Stimulated activated memory B cell treated with anti-CD40 and anti-IgM and Interleukin-4, amounts not matched to agents 10 μg/mL and 1 μg/mL and 100 μg/mL, for 72 hours (primary cell): ENCODE measurements at regions not wholly inside any gene's neighbourhood (a gene's known extent, or its start where the extent isn't known, plus 50 kb on each side); places are given as distances from the start of the nearest gene placed in this dataset.
"Not testable (repeated sequence)": the region's sequence is repeated elsewhere in the genome, so short reads cannot be mapped to it uniquely, and the experiment has no call there.

ENCODE experiments used
- ATAC-seq: fragments of 150-1000 bp; cut with Tn5 transposase; 2 replicates; pipeline ENCODE4 v1.10.0; 2021
- H3K27ac Mint-ChIP-seq: one replicate; pipeline ENCODE4 v1.8.0; 2022; ENCODE audit warnings: mild to moderate bottlenecking, mixed read lengths
- H3K27me3 Mint-ChIP-seq: one replicate; pipeline ENCODE4 v1.8.0; 2022; ENCODE audit warnings: mixed read lengths
- H3K36me3 Mint-ChIP-seq: one replicate; pipeline ENCODE4 v1.8.0; 2022; ENCODE audit warnings: mixed read lengths
- H3K4me1 Mint-ChIP-seq: one replicate; pipeline ENCODE4 v1.8.0; 2022; ENCODE audit warnings: mixed read lengths
- H3K4me3 Mint-ChIP-seq: one replicate; pipeline ENCODE4 v1.8.0; 2022; ENCODE audit warnings: mild to moderate bottlenecking, moderate library complexity, mixed read lengths
- H3K9me3 Mint-ChIP-seq: one replicate; pipeline ENCODE4 v1.8.0; 2022; ENCODE audit warnings: mixed read lengths

DNA sequence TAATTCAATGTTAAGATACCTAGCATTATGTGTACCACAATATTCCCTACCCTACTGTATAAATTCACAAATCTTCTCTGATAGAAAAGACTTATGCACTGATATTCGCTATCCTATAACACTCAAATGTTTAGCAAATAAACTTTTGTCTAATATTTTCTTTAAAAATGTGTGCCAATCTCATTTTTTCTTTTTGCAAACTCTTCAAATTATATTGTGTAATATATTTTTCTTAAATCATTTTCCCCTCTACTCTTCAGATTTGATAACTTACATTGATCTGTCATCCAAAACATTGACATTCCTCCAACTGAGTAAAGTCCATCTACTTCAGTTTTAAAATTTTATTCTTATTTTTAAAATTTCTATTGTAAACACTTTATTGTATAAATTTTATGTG is 240.2 kb upstream of the CNTNAP2 start:
- Mint-ChIP-seq H3K4me1 (no peaks in the 10 kb centered on the region), H3K36me3 (no peaks in the 10 kb centered on the region), H3K9me3 (no peaks in the 10 kb centered on the region), H3K27ac (no peak overlapping the region), H3K4me3 (no peak overlapping the region), H3K27me3 (no peaks in the 10 kb centered on the region)
- ATAC-seq, result no peak

DNA sequence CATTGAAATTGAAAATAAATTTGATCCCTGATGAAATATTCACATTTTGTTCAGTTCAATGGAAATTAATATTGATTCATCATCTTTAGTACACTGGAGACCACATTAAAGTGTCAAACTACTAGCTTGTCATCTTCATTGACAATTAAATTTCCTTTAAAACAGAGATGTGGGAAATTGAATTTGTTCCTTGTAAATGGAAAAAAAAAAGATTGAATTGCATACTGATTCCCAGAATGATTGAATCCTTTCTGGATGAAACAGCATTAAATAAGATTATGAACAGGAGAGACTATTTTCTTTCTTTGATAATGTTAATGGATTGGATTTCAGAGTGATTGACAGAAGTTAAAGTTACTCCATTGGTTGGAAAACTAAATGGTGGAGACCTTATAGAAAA is 241.3 kb upstream of the CNTNAP2 start:
- Mint-ChIP-seq H3K36me3 (no peaks in the 10 kb centered on the region), H3K27ac (no peak overlapping the region), H3K27me3 (no peaks in the 10 kb centered on the region), H3K4me1 (no peaks in the 10 kb centered on the region), H3K9me3 (no peaks in the 10 kb centered on the region), H3K4me3 (no peak overlapping the region)
- ATAC-seq, result no peak

DNA sequence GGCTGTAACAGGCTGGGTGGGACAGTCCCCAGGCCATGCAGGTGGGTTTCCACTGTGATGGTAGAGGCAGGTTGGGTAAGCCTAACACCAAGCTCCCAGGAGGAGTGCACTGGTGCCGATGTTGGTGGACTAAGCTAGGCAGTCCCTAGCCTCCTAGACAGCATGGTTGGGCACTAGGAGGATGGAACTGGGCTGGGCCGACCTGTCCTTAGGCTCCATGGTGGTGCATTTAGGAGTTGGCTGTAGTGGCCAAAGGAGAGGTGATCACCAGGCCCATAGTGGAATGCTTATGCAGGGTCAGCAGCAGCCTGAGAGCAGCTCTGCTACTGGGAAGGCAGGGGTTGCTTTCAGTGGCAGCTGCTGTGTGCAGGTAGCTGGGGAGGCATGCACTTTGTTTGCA is 247.7 kb upstream of the CNTNAP2 start:
- Mint-ChIP-seq H3K9me3 (peaks cover 9% of the 10 kb centered on the region), H3K36me3 (peaks cover 14% of the 10 kb centered on the region), H3K4me1 (no peaks in the 10 kb centered on the region), H3K27ac (no peak overlapping the region), H3K27me3 (no peaks in the 10 kb centered on the region), H3K4me3 (no peak overlapping the region)
- ATAC-seq, result no peak

DNA sequence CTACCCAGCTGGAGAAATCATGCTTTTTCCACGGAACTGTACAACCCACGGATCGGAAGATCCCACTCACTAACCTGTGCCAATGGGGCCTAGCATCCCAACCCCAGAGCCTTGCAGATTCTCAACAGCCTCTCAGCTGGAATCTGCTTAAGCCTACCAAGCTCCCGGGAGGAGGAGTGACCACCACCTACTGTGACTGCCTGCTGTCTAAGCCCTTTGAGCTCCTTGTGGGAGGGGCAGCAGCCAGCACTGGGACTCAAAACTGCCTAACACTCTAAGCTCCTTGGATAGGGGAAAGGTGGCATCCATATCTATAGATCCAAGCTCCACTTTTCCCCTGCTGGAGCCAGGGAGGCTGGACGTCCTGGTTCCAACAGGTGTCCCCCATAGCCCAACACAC is 254.4 kb upstream of the CNTNAP2 start:
- no peaks in the 10 kb centered on the region for H3K27me3 Mint-ChIP-seq
- H3K4me3 Mint-ChIP-seq, result no peak overlapping the region
- H3K4me1 Mint-ChIP-seq, result no peaks in the 10 kb centered on the region
- peaks cover 3% of the 10 kb centered on the region for H3K36me3 Mint-ChIP-seq
- H3K9me3 Mint-ChIP-seq, result peaks cover 8% of the 10 kb centered on the region
- H3K27ac Mint-ChIP-seq, result no peak overlapping the region
- peak; percentile 16 for ATAC-seq

DNA sequence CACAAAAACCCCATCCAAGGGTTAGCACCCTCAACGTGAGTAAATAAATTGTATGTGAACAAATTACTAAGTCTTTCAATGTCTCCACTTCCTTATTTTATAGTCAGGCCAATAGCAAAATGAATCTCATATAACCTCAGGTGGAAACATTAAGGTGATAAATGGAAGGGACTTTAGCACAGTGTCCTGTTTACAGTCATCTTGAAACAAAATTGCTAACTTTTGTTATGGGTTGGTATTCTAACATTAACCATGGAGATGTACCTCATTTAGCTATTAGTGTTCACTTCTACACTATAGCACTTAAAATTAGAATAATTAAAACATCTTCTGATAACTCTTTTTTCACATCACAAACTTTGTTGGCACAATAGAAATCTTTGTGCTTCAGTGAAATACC is 255.8 kb upstream of the CNTNAP2 start:
- H3K4me3 Mint-ChIP-seq, result no peak overlapping the region
- ATAC-seq, result no peak
- no peak overlapping the region for H3K27ac Mint-ChIP-seq
- H3K27me3 Mint-ChIP-seq, result no peaks in the 10 kb centered on the region
- H3K36me3 Mint-ChIP-seq, result no peaks in the 10 kb centered on the region
- H3K4me1 Mint-ChIP-seq, result no peaks in the 10 kb centered on the region
- H3K9me3 Mint-ChIP-seq, result peaks cover 3% of the 10 kb centered on the region

DNA sequence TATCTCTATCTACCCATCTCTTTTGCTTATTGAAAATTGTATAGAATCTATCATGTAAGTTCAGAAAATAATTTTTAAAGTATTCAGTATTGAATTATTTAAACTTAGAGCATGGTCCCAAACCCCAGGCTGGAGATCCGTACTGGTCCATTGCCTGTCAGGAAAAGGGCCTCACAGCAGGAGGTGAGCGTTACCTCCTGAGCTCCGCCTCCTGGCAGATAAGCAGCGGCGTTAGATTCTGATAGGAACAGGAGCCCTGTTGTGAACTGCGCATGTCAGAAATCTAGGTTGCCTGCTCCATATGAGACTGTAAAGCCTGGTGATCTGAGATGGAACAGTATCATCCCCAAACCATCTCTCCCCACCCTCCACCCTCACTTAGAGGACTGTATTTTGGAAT is 266.0 kb upstream of the CNTNAP2 start:
- no peak for ATAC-seq
- peaks cover 16% of the 10 kb centered on the region for H3K4me1 Mint-ChIP-seq
- no peaks in the 10 kb centered on the region for H3K27me3 Mint-ChIP-seq
- H3K36me3 Mint-ChIP-seq, result no peaks in the 10 kb centered on the region
- no peak overlapping the region for H3K27ac Mint-ChIP-seq
- H3K9me3 Mint-ChIP-seq, result peaks cover 9% of the 10 kb centered on the region
- no peak overlapping the region for H3K4me3 Mint-ChIP-seq

DNA sequence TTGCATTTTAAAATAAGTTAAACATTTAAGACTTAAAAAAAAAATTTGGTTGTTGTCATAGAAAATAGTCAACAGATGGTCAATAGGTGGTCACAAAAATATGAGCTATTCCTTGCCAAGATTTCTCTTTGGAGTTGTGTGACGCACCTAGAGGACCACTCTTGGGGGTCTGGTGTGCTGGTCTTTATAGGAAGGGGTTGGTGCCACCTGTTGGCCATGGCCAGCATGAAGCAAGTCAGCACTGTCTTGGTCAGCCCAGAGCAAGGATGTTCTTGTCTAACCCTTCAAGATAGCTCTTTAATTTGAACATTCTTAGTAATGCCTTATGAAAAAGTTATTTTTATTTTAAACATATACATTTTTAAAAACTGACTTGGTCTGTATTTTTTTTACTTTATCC is 267.9 kb upstream of the CNTNAP2 start:
- peaks cover 25% of the 10 kb centered on the region for H3K4me1 Mint-ChIP-seq
- H3K9me3 Mint-ChIP-seq, result peaks cover 3% of the 10 kb centered on the region
- H3K36me3 Mint-ChIP-seq, result no peaks in the 10 kb centered on the region
- H3K4me3 Mint-ChIP-seq, result no peak overlapping the region
- H3K27me3 Mint-ChIP-seq, result no peaks in the 10 kb centered on the region
- ATAC-seq, result peak; percentile 50
- H3K27ac Mint-ChIP-seq, result no peak overlapping the region

DNA sequence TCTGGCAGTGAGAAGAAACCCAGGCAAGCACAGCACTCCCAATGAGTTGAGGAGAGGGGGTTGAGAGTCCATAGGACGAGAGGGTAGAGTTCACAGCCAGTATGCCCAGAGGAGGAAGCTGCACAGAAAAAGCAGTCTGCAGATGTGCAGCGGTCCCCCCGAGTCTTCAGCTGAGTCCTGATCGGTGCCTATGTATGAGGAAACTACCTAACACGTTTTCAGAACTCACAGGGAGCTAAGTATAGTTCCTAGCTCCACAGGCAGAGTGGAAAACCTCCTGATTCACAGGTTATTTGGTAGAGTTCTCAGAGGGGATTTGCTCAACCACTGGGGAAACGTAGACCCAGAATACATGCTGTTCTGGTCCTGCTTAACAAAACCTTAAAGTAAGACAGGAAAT is 271.3 kb upstream of the CNTNAP2 start:
- H3K4me3 Mint-ChIP-seq, result peak overlapping the region; percentile 68
- H3K27ac Mint-ChIP-seq, result no peak overlapping the region
- peaks cover 25% of the 10 kb centered on the region for H3K4me1 Mint-ChIP-seq
- peak; percentile 32 for ATAC-seq
- no peaks in the 10 kb centered on the region for H3K27me3 Mint-ChIP-seq
- H3K9me3 Mint-ChIP-seq, result peaks cover 3% of the 10 kb centered on the region
- no peaks in the 10 kb centered on the region for H3K36me3 Mint-ChIP-seq

DNA sequence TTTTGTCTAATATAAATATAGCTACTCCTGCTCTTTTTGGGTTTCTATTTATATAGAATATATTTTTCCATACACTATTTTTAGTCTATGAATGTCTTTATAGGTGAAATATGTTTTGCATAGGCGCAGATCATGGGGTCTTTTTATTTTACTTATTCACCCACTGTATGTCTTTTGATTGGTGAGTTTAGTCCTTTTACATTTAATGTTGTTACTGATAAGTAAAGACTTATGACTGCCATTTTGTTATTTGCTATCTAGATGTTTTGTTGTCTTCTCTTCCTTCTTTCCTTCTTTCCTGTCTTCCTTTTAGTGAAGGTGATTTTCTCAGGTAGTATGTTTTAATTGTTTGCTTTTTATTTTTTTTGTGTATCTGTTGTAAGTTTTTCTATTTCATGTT is 276.8 kb upstream of the CNTNAP2 start:
- Mint-ChIP-seq H3K27me3 (no peaks in the 10 kb centered on the region), H3K27ac (no peak overlapping the region), H3K36me3 (no peaks in the 10 kb centered on the region), H3K9me3 (peaks cover 6% of the 10 kb centered on the region), H3K4me1 (peaks cover 5% of the 10 kb centered on the region), H3K4me3 (no peak overlapping the region)
- ATAC-seq, result no peak

DNA sequence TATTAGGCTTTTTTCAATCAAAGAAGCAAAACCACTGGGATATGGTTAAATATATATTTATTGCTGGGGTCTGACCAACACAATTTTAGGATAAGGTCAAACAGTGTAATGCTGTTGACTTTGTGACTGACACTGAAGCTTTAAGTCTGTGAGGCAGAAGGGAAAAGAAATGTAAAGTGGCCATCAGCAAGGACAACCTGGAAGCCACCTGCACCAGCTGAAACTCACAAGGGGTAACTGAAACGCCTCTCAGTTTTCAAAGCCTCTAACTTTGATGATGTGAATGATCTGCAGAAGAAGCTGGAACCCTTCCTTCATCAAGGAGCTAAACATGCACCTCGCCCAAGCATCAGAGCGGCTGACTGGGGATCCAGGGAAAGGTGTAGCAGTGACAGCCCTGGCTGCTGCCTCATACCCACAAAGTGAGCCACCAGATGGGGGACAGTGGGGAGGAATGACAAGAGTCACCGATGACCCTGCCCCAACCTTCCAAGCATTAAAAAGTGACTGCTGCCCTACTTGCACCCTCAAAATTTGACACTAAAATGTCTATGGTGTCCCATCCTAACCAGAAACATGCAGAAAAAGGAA is 284.9 kb upstream of the CNTNAP2 start:
- Mint-ChIP-seq H3K4me1 (no peaks in the 10 kb centered on the region), H3K36me3 (no peaks in the 10 kb centered on the region), H3K27me3 (no peaks in the 10 kb centered on the region), H3K9me3 (peaks cover 3% of the 10 kb centered on the region), H3K27ac (no peak overlapping the region), H3K4me3 (no peak overlapping the region)
- no peak for ATAC-seq

DNA sequence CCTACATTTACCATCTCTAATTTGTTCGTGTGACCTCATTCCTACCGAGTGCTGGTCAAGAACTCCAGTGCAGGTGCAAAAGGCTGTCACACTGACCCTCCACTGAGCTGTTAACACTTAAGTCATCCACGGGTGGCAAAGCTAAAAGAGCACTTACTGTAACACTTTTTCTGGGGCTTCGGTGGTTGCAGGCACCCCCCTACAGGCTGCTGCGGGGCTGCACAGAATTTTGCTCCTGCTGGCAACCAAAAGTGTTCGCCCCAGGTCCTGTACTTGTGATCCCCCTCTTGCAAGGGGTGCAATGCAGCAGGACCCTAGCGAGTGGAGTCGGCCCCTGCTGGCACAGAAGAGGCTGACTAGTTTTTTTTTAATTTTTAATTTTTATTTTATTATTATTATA is 298.9 kb upstream of the CNTNAP2 start:
- Mint-ChIP-seq H3K27me3 (no peaks in the 10 kb centered on the region), H3K4me3 (no peak overlapping the region), H3K9me3 (no peaks in the 10 kb centered on the region), H3K36me3 (no peaks in the 10 kb centered on the region), H3K27ac (no peak overlapping the region), H3K4me1 (no peaks in the 10 kb centered on the region)
- no peak for ATAC-seq

DNA sequence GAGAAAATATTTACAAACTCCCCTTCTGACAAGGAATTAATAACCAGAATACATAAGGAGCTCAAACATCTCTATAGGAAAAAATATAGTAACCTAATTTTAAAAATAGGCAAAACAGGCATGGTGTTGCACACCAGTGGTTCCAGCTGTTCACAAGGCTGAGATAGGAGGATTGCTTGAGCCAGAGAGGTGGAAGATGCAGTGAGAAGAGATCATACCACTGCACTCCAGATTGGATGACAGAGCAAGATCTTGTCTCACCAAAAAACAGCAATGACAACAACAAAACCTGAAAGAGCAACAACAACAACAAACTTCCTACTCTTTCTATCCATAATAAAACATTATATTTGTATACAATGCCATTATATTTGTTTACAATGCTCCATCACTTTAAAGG is 304.4 kb upstream of the CNTNAP2 start:
- no peak for ATAC-seq
- H3K9me3 Mint-ChIP-seq, result no peaks in the 10 kb centered on the region
- H3K27ac Mint-ChIP-seq, result no peak overlapping the region
- no peak overlapping the region for H3K4me3 Mint-ChIP-seq
- H3K36me3 Mint-ChIP-seq, result no peaks in the 10 kb centered on the region
- H3K27me3 Mint-ChIP-seq, result no peaks in the 10 kb centered on the region
- peaks cover 6% of the 10 kb centered on the region for H3K4me1 Mint-ChIP-seq

DNA sequence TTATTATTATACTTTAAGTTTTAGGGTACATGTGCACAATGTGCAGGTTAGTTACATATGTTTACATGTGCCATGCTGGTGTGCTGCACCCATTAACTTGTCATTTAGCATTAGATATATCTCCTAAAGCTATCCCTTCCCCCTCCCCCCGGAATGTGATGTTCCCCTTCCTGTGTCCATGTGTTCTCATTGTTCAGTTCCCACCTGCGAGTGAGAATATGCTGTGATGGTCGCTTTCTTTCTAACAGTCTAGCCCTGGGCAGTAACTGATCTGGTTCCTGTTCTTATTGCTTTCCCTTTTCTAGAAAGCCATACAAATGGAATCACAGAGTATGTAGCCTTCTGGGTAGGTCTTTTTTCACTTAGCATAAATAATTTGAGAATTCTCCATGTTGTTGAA is 311.1 kb upstream of the CNTNAP2 start:
- H3K27me3 Mint-ChIP-seq, H3K4me1 Mint-ChIP-seq, H3K4me3 Mint-ChIP-seq, H3K27ac Mint-ChIP-seq, H3K9me3 Mint-ChIP-seq, ATAC-seq, H3K36me3 Mint-ChIP-seq: not testable (repeated sequence)

DNA sequence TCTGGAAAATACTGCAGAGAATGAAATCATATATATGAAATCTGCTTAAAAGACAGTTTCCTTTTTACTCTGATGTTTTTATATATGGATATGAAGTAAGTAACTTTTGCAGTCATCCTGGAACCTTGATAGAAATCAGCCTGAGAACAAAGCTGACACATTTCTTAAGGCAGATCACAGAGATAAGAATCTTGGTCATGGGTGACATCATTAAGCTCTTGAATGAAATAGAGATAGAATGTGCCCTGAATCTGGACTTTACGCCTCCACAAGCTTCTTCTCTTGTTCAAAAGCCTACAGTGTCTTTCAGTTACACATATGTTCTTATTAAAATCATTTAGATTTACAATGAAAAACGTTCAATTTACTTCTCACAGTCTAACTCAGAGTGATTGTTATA is 319.1 kb upstream of the CNTNAP2 start:
- H3K27me3 Mint-ChIP-seq, result no peaks in the 10 kb centered on the region
- no peaks in the 10 kb centered on the region for H3K9me3 Mint-ChIP-seq
- ATAC-seq, result no peak
- no peaks in the 10 kb centered on the region for H3K4me1 Mint-ChIP-seq
- H3K4me3 Mint-ChIP-seq, result no peak overlapping the region
- H3K27ac Mint-ChIP-seq, result no peak overlapping the region
- no peaks in the 10 kb centered on the region for H3K36me3 Mint-ChIP-seq

DNA sequence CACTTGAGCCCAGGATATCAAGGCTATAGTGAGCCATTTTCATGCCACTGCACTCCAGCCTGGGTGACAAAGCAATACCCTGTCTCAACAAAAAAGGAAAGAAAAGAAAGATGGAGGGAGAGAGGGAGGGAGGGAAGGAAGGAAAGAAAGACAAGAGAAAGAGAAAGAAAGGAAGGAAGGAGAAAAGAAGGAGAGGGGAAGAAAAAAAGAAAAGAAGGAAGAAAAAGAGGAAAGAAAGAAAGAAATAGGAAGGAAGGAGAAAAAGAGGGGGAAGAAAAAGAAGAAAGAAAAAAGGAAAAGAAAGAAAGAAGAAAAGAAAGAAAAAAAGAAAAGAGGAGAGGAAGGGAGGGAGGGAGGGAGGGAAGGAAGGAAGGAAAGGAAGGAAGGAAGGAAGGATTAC is 321.5 kb upstream of the CNTNAP2 start:
- Mint-ChIP-seq H3K27me3 (no peaks in the 10 kb centered on the region), H3K4me3 (no peak overlapping the region), H3K4me1 (no peaks in the 10 kb centered on the region), H3K36me3 (no peaks in the 10 kb centered on the region), H3K9me3 (no peaks in the 10 kb centered on the region), H3K27ac (no peak overlapping the region)
- ATAC-seq, result no peak

DNA sequence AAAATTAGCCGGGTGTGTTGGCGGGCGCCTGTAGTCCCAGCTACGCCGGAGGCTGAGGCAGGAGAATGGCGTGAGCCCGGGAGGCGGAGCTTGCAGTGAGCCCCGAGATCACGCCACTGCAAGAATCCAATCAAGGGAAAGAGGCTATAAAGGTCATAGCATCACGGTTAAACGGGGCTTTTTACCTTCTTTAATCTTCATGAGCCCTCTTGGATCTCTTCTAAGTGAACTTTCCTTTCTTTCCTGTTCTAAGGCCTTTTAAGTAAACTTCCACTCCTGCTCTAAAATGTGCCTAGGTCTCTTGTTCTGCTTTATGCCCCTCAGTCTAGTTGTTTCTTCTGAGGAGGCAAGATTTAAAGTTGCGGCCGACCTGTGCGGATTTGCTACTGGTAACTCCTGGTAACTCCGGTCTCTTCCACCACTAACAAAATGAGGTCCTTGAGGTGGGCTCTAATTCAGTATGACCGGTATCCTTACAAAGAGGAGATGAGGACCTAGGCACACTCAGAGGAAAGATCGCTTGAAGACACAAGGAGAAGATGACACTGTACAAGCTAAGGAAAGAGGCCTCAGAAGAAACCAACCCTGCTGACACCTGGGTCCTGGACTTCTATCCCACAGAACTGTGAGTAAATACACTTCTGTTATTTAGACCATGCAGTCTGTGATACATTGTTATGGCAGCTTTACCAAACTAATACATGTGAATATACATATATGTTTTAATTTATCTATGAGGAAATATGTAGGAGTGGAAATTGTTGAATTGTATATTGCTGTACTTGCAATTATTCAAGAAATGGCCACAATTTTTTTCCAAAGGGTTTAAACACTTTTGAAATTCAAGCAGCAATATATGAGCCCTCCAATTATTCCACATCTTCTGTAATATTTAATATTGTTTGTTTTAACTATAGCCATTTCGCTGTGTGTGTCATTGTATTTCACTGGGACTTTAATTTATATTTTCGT is 331.5 kb upstream of the CNTNAP2 start:
- ATAC-seq, result no peak

More for the DNA sequence above, 331.5 kb upstream of the CNTNAP2 start:
- H3K36me3 Mint-ChIP-seq, result no peaks in the 10 kb centered on the region
- no peaks in the 10 kb centered on the region for H3K4me1 Mint-ChIP-seq
- H3K9me3 Mint-ChIP-seq, result no peaks in the 10 kb centered on the region
- no peak overlapping the region for H3K27ac Mint-ChIP-seq
- no peak overlapping the region for H3K4me3 Mint-ChIP-seq
- no peaks in the 10 kb centered on the region for H3K27me3 Mint-ChIP-seq
